ENCODE measurements at regions not wholly inside any gene's neighbourhood (a gene's known extent, or its start where the extent isn't known, plus 50 kb on each side); places are given as distances from the start of the nearest gene placed in this dataset.
"Not testable (repeated sequence)": the region's sequence is repeated elsewhere in the genome, so short reads cannot be mapped to it uniquely, and the experiment has no call there.

- peak overlapping the region in 1 of 9 donors; percentile 4 for H3K27ac Mint-ChIP-seq
- H3K27ac ChIP-seq (ENCODE audit: low read depth, low read length); H3K9me3 ChIP-seq (ENCODE audit: control insufficient read depth in 2 of 3, low read length in 3 of 3); H3K27me3 Mint-ChIP-seq; H3K36me3 ChIP-seq (ENCODE audit: control insufficient read depth in 2 of 3, insufficient read depth in 3 of 3, low read length in 3 of 3); H3K4me3 ChIP-seq (ENCODE audit: low read length); H3K36me3 Mint-ChIP-seq; DNase-seq; intact Hi-C loops (cut with micrococcal nuclease); H3K9me3 Mint-ChIP-seq; POLR2A ChIA-PET; ATAC-seq; H3K27me3 ChIP-seq (ENCODE audit: control insufficient read depth in 2 of 2, insufficient read depth in 2 of 2, low read length in 2 of 2); H3K4me3 Mint-ChIP-seq; CTCF ChIA-PET; H3K4me1 ChIP-seq (ENCODE audit: control insufficient read depth in 2 of 2, insufficient read depth in 2 of 2, low read length in 2 of 2): not testable (repeated sequence)
- peaks cover 5 to 22% (median 16%) of the 10 kb centered on the region in 7 donors for H3K4me1 Mint-ChIP-seq
These were observed 93.3 kb upstream of the NBPF9 start for GRCh38 chr1:149196651-149197050.

DNA sequence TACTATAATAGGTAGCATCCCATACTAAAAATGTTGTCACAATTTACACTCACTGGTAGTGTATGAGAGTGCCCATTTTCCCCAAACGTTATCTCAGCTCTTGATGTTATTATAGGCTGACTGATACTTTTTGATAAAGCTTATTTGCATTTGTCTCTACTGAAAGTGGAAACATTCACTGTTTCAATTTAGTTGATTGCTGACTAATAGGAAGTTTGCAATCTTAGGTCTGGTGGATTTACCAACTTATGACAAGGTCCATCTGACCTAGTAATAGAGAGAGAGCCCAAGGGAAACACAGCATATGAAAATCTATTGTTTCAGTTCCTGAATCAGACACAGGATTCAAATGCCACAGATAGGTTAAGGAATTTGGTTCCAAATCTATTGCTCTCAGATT lies 97.2 kb upstream of the NBPF9 start:
- H3K4me1 ChIP-seq (ENCODE audit: control insufficient read depth in 2 of 2, insufficient read depth in 2 of 2, low read length in 2 of 2); H3K4me3 ChIP-seq (ENCODE audit: low read length); intact Hi-C loops (cut with micrococcal nuclease); DNase-seq; H3K9me3 ChIP-seq (ENCODE audit: control insufficient read depth in 2 of 3, low read length in 3 of 3); H3K27me3 Mint-ChIP-seq; H3K27ac Mint-ChIP-seq; H3K27me3 ChIP-seq (ENCODE audit: control insufficient read depth in 2 of 2, insufficient read depth in 2 of 2, low read length in 2 of 2); H3K4me3 Mint-ChIP-seq; H3K9me3 Mint-ChIP-seq; H3K36me3 Mint-ChIP-seq; CTCF ChIA-PET; POLR2A ChIA-PET; H3K36me3 ChIP-seq (ENCODE audit: control insufficient read depth in 2 of 3, insufficient read depth in 3 of 3, low read length in 3 of 3); H3K27ac ChIP-seq (ENCODE audit: low read depth, low read length): not testable (repeated sequence)
- H3K4me1 Mint-ChIP-seq, result peaks cover 5 to 22% (median 17%) of the 10 kb centered on the region in 7 donors
- peak; percentile 72 for ATAC-seq

DNA sequence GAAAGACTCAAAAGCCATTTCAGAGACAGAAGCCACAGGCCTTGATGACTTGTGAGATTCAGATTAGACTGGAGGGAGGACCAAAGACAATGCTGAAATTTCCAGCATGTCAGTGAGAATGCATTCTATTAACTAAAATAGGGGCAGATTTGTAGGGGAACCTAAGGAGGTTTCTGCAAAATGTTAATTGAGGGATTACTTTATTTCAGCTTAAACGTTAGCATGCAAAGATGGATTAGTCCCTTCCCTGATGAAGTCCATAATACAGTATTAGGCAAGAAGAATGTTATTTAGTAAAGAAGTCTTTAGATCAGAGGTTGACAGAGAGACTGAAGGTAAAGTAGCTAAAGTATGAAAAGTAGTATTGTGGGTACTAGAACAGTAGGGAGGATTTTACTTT lies 98.9 kb upstream of the NBPF9 start:
- H3K27me3 ChIP-seq (ENCODE audit: control insufficient read depth in 2 of 2, insufficient read depth in 2 of 2, low read length in 2 of 2); H3K27ac ChIP-seq (ENCODE audit: low read depth, low read length); H3K27ac Mint-ChIP-seq; CTCF ChIA-PET; H3K4me3 ChIP-seq (ENCODE audit: low read length); H3K36me3 ChIP-seq (ENCODE audit: control insufficient read depth in 2 of 3, insufficient read depth in 3 of 3, low read length in 3 of 3); POLR2A ChIA-PET; H3K9me3 ChIP-seq (ENCODE audit: control insufficient read depth in 2 of 3, low read length in 3 of 3); ATAC-seq; H3K4me3 Mint-ChIP-seq; intact Hi-C loops (cut with micrococcal nuclease); DNase-seq; H3K9me3 Mint-ChIP-seq; H3K36me3 Mint-ChIP-seq; H3K4me1 ChIP-seq (ENCODE audit: control insufficient read depth in 2 of 2, insufficient read depth in 2 of 2, low read length in 2 of 2); H3K27me3 Mint-ChIP-seq: not testable (repeated sequence)
- peaks cover 2 to 15% (median 9%) of the 10 kb centered on the region in 7 donors for H3K4me1 Mint-ChIP-seq

DNA sequence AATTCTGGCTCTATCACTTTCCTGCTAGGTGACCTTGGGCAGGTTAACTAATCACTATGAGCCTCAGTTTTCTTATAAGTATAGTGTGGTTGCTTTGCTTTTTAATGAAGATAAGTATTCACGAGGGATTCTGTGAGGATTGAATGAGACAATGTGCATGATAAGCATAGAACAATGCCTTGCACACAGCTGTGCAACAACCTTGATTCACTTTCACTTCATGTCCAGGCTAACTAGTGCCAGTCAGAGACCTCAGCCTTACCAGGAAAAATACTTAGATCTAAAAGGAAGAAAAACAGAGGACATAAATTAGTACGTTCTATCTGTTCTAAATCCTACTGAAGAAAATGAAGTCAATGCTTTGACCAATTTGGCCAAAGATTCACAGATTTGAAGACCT lies 101.0 kb upstream of the NBPF9 start:
- peaks cover 2 to 12% (median 6%) of the 10 kb centered on the region in 7 donors for H3K4me1 Mint-ChIP-seq
- intact Hi-C loops (cut with micrococcal nuclease); H3K27me3 Mint-ChIP-seq; H3K4me3 Mint-ChIP-seq; H3K9me3 ChIP-seq (ENCODE audit: control insufficient read depth in 2 of 3, low read length in 3 of 3); H3K27ac Mint-ChIP-seq; H3K27me3 ChIP-seq (ENCODE audit: control insufficient read depth in 2 of 2, insufficient read depth in 2 of 2, low read length in 2 of 2); DNase-seq; CTCF ChIA-PET; H3K36me3 ChIP-seq (ENCODE audit: control insufficient read depth in 2 of 3, insufficient read depth in 3 of 3, low read length in 3 of 3); H3K27ac ChIP-seq (ENCODE audit: low read depth, low read length); H3K36me3 Mint-ChIP-seq; ATAC-seq; POLR2A ChIA-PET; H3K4me1 ChIP-seq (ENCODE audit: control insufficient read depth in 2 of 2, insufficient read depth in 2 of 2, low read length in 2 of 2); H3K4me3 ChIP-seq (ENCODE audit: low read length); H3K9me3 Mint-ChIP-seq: not testable (repeated sequence)

GRCh38 chr1:149208836-149209235 lies 105.5 kb upstream of the NBPF9 start:
- H3K27me3 ChIP-seq (ENCODE audit: control insufficient read depth in 2 of 2, insufficient read depth in 2 of 2, low read length in 2 of 2); H3K27ac Mint-ChIP-seq; H3K36me3 Mint-ChIP-seq; ATAC-seq; H3K27ac ChIP-seq (ENCODE audit: low read depth, low read length); H3K9me3 Mint-ChIP-seq; intact Hi-C loops (cut with micrococcal nuclease); H3K4me3 Mint-ChIP-seq; H3K4me3 ChIP-seq (ENCODE audit: low read length); DNase-seq; H3K4me1 Mint-ChIP-seq; H3K4me1 ChIP-seq (ENCODE audit: control insufficient read depth in 2 of 2, insufficient read depth in 2 of 2, low read length in 2 of 2); H3K36me3 ChIP-seq (ENCODE audit: control insufficient read depth in 2 of 3, insufficient read depth in 3 of 3, low read length in 3 of 3); H3K9me3 ChIP-seq (ENCODE audit: control insufficient read depth in 2 of 3, low read length in 3 of 3); POLR2A ChIA-PET; H3K27me3 Mint-ChIP-seq; CTCF ChIA-PET: not testable (repeated sequence)

- H3K4me3 Mint-ChIP-seq; H3K9me3 Mint-ChIP-seq; H3K27ac Mint-ChIP-seq; H3K36me3 Mint-ChIP-seq; H3K9me3 ChIP-seq (ENCODE audit: control insufficient read depth in 2 of 3, low read length in 3 of 3); POLR2A ChIA-PET; H3K36me3 ChIP-seq (ENCODE audit: control insufficient read depth in 2 of 3, insufficient read depth in 3 of 3, low read length in 3 of 3); H3K4me1 Mint-ChIP-seq; DNase-seq; ATAC-seq; H3K27me3 ChIP-seq (ENCODE audit: control insufficient read depth in 2 of 2, insufficient read depth in 2 of 2, low read length in 2 of 2); H3K27ac ChIP-seq (ENCODE audit: low read depth, low read length); CTCF ChIA-PET; H3K4me3 ChIP-seq (ENCODE audit: low read length); H3K4me1 ChIP-seq (ENCODE audit: control insufficient read depth in 2 of 2, insufficient read depth in 2 of 2, low read length in 2 of 2); intact Hi-C loops (cut with micrococcal nuclease); H3K27me3 Mint-ChIP-seq: not testable (repeated sequence)
These were observed 108.5 kb upstream of the NBPF9 start for GRCh38 chr1:149211757-149212420.

DNA sequence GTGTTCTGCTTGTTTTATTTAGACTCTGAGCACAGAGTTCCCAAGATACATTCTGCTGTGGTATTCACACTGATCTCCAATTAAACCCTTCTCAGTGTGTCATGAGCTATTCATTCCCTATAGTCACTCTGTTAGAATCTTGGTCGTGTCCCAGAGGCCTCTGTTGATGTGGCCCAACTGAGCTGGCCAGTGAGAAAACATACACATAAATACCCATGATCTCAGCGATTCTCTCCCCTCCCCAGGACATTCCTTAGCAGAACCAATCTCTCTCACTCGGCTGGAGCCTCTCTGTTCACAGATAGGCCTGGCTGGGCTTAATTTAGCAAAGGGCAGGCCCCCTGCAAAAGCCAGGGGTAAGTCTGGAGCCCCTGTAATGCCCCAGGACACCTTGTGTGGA lies 109.6 kb upstream of the NBPF9 start:
- DNase-seq; H3K4me1 Mint-ChIP-seq; H3K4me1 ChIP-seq (ENCODE audit: control insufficient read depth in 2 of 2, insufficient read depth in 2 of 2, low read length in 2 of 2); H3K9me3 ChIP-seq (ENCODE audit: control insufficient read depth in 2 of 3, low read length in 3 of 3); H3K27ac Mint-ChIP-seq; H3K27ac ChIP-seq (ENCODE audit: low read depth, low read length); H3K36me3 ChIP-seq (ENCODE audit: control insufficient read depth in 2 of 3, insufficient read depth in 3 of 3, low read length in 3 of 3); CTCF ChIA-PET; H3K36me3 Mint-ChIP-seq; intact Hi-C loops (cut with micrococcal nuclease); H3K27me3 Mint-ChIP-seq; H3K27me3 ChIP-seq (ENCODE audit: control insufficient read depth in 2 of 2, insufficient read depth in 2 of 2, low read length in 2 of 2); H3K9me3 Mint-ChIP-seq; H3K4me3 ChIP-seq (ENCODE audit: low read length); POLR2A ChIA-PET; ATAC-seq; H3K4me3 Mint-ChIP-seq: not testable (repeated sequence)

All from naive thymus-derived CD4-positive, alpha-beta T cell (primary cell).